Ishikawa (cell line): ENCODE measurements at regions not wholly inside any gene's neighbourhood (a gene's known extent, or its start where the extent isn't known, plus 50 kb on each side); places are given as distances from the start of the nearest gene placed in this dataset.

ENCODE experiments used
- CEBPB ChIP-seq: IDR thresholded peaks from 2 replicates; pipeline ENCODE4 v1.6.1; 2012
- CREB1 ChIP-seq: IDR thresholded peaks from 2 replicates; pipeline ENCODE4 v1.6.1; 2012; ENCODE audit warnings: low read depth
- EGR1 ChIP-seq: IDR thresholded peaks from 2 replicates; pipeline ENCODE4 v1.6.1; 2012
- EP300 ChIP-seq: IDR thresholded peaks from 2 replicates; pipeline ENCODE4 v1.6.1; 2012; ENCODE audit warnings: borderline replicate concordance
- FOXM1 ChIP-seq: IDR thresholded peaks from 2 replicates; pipeline ENCODE4 v1.6.1; 2012; ENCODE audit warnings: low read depth, borderline replicate concordance
- NFIC ChIP-seq: IDR thresholded peaks from 2 replicates; pipeline ENCODE4 v1.6.1; 2012
- RAD21 ChIP-seq: IDR thresholded peaks from 2 replicates; pipeline ENCODE4 v1.6.1; 2012; ENCODE audit warnings: low read depth
- TAF1 ChIP-seq: IDR thresholded peaks from 2 replicates; pipeline ENCODE4 v1.6.1; 2012; ENCODE audit warnings: low read depth, mild to moderate bottlenecking
- TCF12 ChIP-seq: IDR thresholded peaks from 2 replicates; pipeline ENCODE4 v1.6.1; 2012; ENCODE audit warnings: low read depth
- TEAD4 ChIP-seq: IDR thresholded peaks from 2 replicates; pipeline ENCODE4 v1.6.1; 2012
- YY1 ChIP-seq: IDR thresholded peaks from 2 replicates; pipeline ENCODE4 v1.6.1; 2012; ENCODE audit warnings: low read depth
- ZBTB7A ChIP-seq: IDR thresholded peaks from 2 replicates; pipeline ENCODE4 v1.6.1; 2012; ENCODE audit warnings: low read depth
- TF ChIP-seq, protein P1 (sequence below): IDR thresholded peaks from 2 replicates; pipeline ENCODE4 v1.6.1; 2012; ENCODE audit warnings: low read depth, mild to moderate bottlenecking
- TF ChIP-seq, protein P2 (sequence below): IDR thresholded peaks from 2 replicates; pipeline ENCODE4 v1.6.1; 2012
- TF ChIP-seq, protein P3 (sequence below): IDR thresholded peaks from 2 replicates; pipeline ENCODE4 v1.6.1; 2012

DNA sequence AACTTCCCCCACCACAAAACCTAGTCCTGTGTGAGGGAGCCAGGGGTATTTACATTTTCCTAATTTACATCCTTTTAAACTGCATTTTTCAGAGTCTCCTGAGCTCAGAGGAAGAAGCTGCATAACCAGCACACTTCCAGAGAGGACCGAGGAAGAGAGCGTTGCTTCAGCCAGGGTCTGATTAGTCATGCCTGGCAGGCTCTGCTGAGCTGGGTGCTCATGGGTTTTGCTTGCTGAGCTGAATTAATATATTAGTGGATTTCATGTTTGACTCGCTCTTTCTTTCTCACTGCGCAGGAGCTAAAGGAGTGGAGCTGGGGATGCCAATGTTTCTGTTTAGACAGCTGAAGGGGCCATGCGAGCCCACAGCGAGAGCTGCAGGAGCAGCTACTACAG is 539.3 kb upstream of the B3GAT1 start:
- TF ChIP-seq, protein P1, sequence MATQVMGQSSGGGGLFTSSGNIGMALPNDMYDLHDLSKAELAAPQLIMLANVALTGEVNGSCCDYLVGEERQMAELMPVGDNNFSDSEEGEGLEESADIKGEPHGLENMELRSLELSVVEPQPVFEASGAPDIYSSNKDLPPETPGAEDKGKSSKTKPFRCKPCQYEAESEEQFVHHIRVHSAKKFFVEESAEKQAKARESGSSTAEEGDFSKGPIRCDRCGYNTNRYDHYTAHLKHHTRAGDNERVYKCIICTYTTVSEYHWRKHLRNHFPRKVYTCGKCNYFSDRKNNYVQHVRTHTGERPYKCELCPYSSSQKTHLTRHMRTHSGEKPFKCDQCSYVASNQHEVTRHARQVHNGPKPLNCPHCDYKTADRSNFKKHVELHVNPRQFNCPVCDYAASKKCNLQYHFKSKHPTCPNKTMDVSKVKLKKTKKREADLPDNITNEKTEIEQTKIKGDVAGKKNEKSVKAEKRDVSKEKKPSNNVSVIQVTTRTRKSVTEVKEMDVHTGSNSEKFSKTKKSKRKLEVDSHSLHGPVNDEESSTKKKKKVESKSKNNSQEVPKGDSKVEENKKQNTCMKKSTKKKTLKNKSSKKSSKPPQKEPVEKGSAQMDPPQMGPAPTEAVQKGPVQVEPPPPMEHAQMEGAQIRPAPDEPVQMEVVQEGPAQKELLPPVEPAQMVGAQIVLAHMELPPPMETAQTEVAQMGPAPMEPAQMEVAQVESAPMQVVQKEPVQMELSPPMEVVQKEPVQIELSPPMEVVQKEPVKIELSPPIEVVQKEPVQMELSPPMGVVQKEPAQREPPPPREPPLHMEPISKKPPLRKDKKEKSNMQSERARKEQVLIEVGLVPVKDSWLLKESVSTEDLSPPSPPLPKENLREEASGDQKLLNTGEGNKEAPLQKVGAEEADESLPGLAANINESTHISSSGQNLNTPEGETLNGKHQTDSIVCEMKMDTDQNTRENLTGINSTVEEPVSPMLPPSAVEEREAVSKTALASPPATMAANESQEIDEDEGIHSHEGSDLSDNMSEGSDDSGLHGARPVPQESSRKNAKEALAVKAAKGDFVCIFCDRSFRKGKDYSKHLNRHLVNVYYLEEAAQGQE: no peak
- TF ChIP-seq, protein P2, sequence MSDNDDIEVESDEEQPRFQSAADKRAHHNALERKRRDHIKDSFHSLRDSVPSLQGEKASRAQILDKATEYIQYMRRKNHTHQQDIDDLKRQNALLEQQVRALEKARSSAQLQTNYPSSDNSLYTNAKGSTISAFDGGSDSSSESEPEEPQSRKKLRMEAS: no peak
- TF ChIP-seq TEAD4: no peak
- TF ChIP-seq ZBTB7A: no peak
- TF ChIP-seq TAF1: no peak
- TF ChIP-seq FOXM1: no peak
- no peak for TF ChIP-seq CEBPB
- TF ChIP-seq RAD21: no peak
- no peak for TF ChIP-seq CREB1
- TF ChIP-seq TCF12: no peak
- no peak for TF ChIP-seq EGR1
- TF ChIP-seq, protein P3, sequence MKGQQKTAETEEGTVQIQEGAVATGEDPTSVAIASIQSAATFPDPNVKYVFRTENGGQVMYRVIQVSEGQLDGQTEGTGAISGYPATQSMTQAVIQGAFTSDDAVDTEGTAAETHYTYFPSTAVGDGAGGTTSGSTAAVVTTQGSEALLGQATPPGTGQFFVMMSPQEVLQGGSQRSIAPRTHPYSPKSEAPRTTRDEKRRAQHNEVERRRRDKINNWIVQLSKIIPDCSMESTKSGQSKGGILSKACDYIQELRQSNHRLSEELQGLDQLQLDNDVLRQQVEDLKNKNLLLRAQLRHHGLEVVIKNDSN: no peak
- no peak for TF ChIP-seq YY1
- TF ChIP-seq NFIC: no peak
- TF ChIP-seq EP300: no peak

DNA sequence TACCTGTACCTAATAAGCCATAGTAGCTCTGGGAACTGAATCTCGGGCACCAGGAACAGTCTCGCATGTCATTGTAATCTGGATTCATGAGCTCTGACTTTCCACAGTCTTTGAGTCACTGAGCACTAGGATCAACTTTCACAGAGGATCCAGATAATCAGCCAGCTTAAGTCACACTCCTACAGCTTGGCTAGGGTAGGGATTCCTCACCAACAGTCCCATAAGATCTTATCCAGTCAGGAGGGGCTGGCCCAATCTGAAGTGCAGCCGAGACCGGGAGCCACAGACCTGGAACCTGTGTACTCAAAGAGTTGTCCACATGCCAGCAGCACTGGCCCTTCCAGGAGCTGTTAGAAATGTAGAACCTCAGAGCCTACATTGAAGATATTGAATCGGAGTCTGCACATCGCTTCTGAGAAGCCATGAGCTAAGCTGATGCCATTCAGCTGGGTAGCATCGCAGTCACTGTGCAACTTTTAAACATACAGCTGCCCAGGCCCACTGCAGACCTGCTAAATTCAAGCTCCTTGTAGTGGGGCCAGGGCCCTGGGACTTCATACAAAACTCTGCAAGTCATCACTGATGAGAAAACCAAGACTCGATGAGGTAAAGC is 538.8 kb upstream of the B3GAT1 start:
- TF ChIP-seq EGR1: no peak
- no peak for TF ChIP-seq CREB1
- no peak for TF ChIP-seq RAD21
- TF ChIP-seq YY1: no peak

DNA sequence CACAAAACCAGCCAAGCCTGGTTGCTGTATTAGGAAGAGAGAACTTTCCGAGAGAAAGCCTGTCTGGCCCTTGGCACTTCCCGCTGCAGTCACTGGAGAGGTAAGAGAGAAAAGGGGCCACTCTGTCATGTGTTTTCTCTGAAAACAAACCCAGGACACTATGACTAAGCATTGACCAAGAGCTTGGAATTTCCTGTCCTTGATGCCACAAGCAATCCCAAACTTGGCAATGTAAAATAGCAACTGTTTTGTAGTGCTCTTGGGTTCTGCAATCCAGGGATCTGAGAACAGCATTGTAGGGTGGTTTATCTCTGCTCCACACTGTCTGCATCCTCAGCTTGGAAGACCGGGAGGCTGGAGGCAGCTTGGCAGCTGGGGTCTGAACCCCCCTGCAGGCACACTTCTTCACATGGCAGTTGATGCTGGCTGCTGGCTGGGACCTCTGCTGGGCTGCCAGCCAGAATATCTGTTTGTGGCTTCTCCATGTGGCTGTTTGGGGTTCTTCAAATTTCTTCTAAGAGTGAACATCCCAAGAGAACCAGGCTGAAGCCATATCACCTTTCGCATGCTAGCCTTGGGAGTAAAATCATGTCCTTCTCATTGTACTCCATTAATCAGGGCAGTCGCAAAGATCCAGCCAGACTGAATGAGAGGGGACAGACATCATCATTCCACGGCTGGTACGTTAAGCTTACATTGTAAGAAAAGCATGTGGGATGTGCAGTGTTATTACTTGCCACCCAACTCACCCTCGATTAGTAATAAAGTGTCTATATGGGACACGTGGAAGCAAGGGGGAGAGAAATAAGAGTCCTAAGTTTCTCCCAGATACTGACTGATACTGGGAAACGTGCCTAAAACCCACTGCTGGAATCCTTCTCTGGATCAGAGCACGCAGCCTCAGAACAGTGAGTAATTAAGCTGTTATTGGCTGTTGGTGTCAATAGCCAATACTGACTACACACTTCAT is 537.4 kb upstream of the B3GAT1 start:
- TF ChIP-seq, protein P1: no peak
- TF ChIP-seq, protein P2: no peak
- TF ChIP-seq NFIC (no peak), TEAD4 (no peak), FOXM1 (no peak), RAD21 (no peak), YY1 (no peak), EP300 (no peak), CREB1 (no peak), CEBPB (no peak), TAF1 (no peak), TCF12 (no peak), EGR1 (no peak), ZBTB7A (no peak)
- TF ChIP-seq, protein P3: no peak

DNA sequence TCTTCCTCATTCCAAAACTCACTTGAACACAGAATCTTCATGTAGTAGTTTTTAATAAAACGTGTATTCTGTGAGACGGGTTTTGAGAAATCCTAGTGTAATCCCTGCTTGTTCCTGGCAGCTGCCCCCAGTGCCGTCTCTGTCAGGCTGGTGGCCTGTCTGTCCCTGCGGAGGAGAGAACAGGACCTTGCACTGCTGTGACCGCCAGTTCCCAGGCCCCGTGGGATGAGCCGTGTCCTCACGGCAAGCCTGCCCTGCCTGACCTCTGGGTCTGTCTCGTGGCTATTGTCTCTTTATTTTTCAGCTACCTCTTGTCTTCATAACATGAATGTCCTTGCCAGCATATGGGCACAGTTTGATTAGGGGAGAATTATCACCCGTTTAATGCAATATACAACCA is 535.5 kb upstream of the B3GAT1 start:
- TF ChIP-seq EGR1: no peak
- TF ChIP-seq YY1: no peak
- no peak for TF ChIP-seq ZBTB7A

DNA sequence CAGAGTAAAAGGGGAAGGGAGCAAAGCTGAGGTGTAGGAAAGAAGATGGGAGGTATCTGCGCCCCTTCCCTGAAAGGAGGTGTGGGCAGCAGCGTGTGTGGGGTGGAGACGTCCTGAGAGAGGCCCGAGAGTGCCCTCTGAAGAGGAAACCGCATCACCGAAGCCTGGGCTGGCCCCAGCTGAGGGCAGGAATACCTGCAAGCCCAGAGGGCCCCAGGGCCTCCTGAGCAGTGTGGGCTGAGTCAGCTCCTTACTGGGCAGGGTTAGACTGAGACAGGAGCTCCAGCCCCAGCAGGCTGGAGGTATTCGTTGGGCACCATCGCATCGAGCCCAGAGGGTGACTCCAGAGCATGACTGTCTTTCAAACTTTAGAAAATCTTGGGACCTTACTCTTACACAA is 534.0 kb upstream of the B3GAT1 start:
- TF ChIP-seq, protein P3: no peak
- no peak for TF ChIP-seq TEAD4
- TF ChIP-seq, protein P2: no peak
- no peak for TF ChIP-seq YY1
- no peak for TF ChIP-seq EGR1
- TF ChIP-seq FOXM1: no peak
- TF ChIP-seq EP300: no peak
- no peak for TF ChIP-seq NFIC
